MCF 10A (cell line): ENCODE measurements at regions not wholly inside any gene's neighbourhood (a gene's known extent, or its start where the extent isn't known, plus 50 kb on each side); places are given as distances from the start of the nearest gene placed in this dataset.

Experiments used
- BruUV-seq: library from RNA; stranded (reverse); fragments of 400-500 nt; replicated peaks from 2 replicates; lab custom pipeline; 2021; lab: Mats Ljungman, UMichigan
- CTCF ChIA-PET: fragments of 300-600 bp; sonication (Branson Sonifier 250); formaldehyde crosslinking; extraction: SDS; loops from one replicate; lab custom pipeline; 2021; ENCODE audit warnings: antibody characterized with exemption, inconsistent platforms; lab: Yijun Ruan, JAX
- POLR2A ChIA-PET: fragments of 300-600, 350-650 bp; sonication (Branson Sonifier 250); formaldehyde crosslinking; extraction: SDS; loops from one replicate; lab custom pipeline; 2020; ENCODE audit warnings: antibody characterized with exemption, inconsistent platforms; lab: Yijun Ruan, JAX
- DNase-seq: peaks from one replicate; pipeline ENCODE4 v3.0.0-alpha.2; 2018; ENCODE audit not compliant: unreplicated experiment
- H3K27ac Mint-ChIP-seq: one replicate; pipeline ENCODE4 v1.8.0; 2022; ENCODE audit warnings: mild to moderate bottlenecking, low read depth, mixed read lengths; ENCODE audit not compliant: unreplicated experiment
- H3K27me3 Mint-ChIP-seq: one replicate; pipeline ENCODE4 v1.8.0; 2022; ENCODE audit warnings: mixed read lengths; ENCODE audit not compliant: insufficient read depth, unreplicated experiment
- H3K36me3 Mint-ChIP-seq: one replicate; pipeline ENCODE4 v1.8.0; 2022; ENCODE audit warnings: mild to moderate bottlenecking, moderate library complexity, mixed read lengths; ENCODE audit not compliant: insufficient read depth, unreplicated experiment
- H3K4me1 Mint-ChIP-seq: one replicate; pipeline ENCODE4 v1.8.0; 2022; ENCODE audit warnings: mixed read lengths; ENCODE audit not compliant: insufficient read depth, unreplicated experiment
- H3K4me3 Mint-ChIP-seq: one replicate; pipeline ENCODE4 v1.8.0; 2022; ENCODE audit warnings: mild to moderate bottlenecking, moderate library complexity, mixed read lengths; ENCODE audit not compliant: unreplicated experiment
- H3K9me3 Mint-ChIP-seq: one replicate; pipeline ENCODE4 v1.8.0; 2022; ENCODE audit warnings: mixed read lengths; ENCODE audit not compliant: unreplicated experiment
- CTCF ChIP-seq: fragments of 200-600 bp; IDR thresholded peaks from one replicate; pipeline ENCODE4 v1.8.0; 2022; ENCODE audit warnings: antibody characterized with exemption, mild to moderate bottlenecking; ENCODE audit not compliant: unreplicated experiment
- intact Hi-C: fragments of 100-400 bp; cut with micrococcal nuclease; formaldehyde crosslinking; loops from 2 replicates; pipeline ENCODE4 v1.14.1; 2022

- no peak overlapping the region for H3K27ac Mint-ChIP-seq
- no peaks in the 10 kb centered on the region for H3K4me1 Mint-ChIP-seq
- H3K4me3 Mint-ChIP-seq, result no peak overlapping the region
- TF ChIP-seq CTCF, result no peak
- CTCF ChIA-PET, result no interaction called here
- DNase-seq, result peak; percentile 5
- no TSS peak for BruUV-seq
- POLR2A ChIA-PET, result no interaction called here
- intact Hi-C loops, result no loop called here
- no peaks in the 10 kb centered on the region for H3K9me3 Mint-ChIP-seq
- H3K27me3 Mint-ChIP-seq, result no peaks in the 10 kb centered on the region
- no peaks in the 10 kb centered on the region for H3K36me3 Mint-ChIP-seq
Measured at GRCh38 chr1:71157151-71157550, 76.3 kb upstream of the ZRANB2 start.

DNA sequence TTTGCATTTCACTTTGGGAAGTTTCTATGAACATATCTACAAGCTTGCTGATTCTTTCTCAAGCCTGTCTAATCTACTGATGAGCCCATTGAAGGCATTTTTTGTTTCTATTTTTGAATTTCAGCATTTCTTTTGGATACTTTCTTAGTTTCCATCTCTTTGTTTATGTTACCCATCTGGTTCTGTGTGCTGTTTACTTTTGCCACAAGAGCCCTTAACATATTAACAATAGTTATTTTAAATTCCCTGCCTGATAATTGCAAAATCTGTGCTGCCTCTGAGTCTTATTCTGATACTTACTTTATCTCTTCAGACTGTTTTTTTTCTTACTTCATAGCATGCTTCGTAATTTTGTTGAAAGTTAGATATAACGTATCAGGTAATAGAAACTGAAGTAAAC is 75.8 kb upstream of the ZRANB2 start:
- no peaks in the 10 kb centered on the region for H3K9me3 Mint-ChIP-seq
- intact Hi-C loops, result no loop called here
- no TSS peak for BruUV-seq

GRCh38 chr1:71154429-71154828 is 73.6 kb upstream of the ZRANB2 start:
- no peaks in the 10 kb centered on the region for H3K9me3 Mint-ChIP-seq
- H3K36me3 Mint-ChIP-seq, result no peaks in the 10 kb centered on the region
- BruUV-seq, result no TSS peak
- no peaks in the 10 kb centered on the region for H3K4me1 Mint-ChIP-seq
- no peak for TF ChIP-seq CTCF
- intact Hi-C loops, result no loop called here
- H3K4me3 Mint-ChIP-seq, result no peak overlapping the region
- H3K27ac Mint-ChIP-seq, result no peak overlapping the region
- ChIA-PET POLR2A (no interaction called here), CTCF (no interaction called here)
- no peak for DNase-seq
- H3K27me3 Mint-ChIP-seq, result no peaks in the 10 kb centered on the region

More for the DNA sequence above, 75.8 kb upstream of the ZRANB2 start:
- H3K4me3 Mint-ChIP-seq, result no peak overlapping the region
- POLR2A ChIA-PET, result no interaction called here
- no peak for DNase-seq
- H3K4me1 Mint-ChIP-seq, result no peaks in the 10 kb centered on the region
- TF ChIP-seq CTCF, result no peak
- CTCF ChIA-PET, result interaction anchor here (0.6 to 1.2 kb wide), 2 partner anchors 40 to 1318 kb away, joined by 3 to 4 read pairs; no protein-coding TSS in a partner anchor
- no peaks in the 10 kb centered on the region for H3K27me3 Mint-ChIP-seq
- H3K36me3 Mint-ChIP-seq, result no peaks in the 10 kb centered on the region
- H3K27ac Mint-ChIP-seq, result no peak overlapping the region

DNA sequence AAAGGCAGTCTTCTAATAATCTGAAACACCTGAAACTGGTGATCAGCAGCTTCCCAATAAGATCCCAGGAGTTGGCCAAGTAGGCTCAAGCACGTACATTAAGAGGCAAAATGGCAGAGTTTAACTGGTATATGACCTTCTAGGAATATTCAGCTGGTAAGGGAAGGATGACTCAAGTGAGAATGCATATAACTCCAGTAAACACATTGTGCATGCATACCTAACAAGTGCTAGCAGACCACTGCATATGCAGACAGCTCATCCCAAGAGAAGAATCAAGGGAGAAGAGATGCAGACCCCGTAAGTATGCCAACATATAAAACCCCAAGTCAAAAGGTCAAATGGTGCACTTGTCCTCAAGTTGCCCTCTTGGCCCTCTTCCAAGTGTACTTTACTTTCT is 73.0 kb upstream of the ZRANB2 start:
- BruUV-seq, result no TSS peak
- POLR2A ChIA-PET, result no interaction called here

More for the DNA sequence above, 73.0 kb upstream of the ZRANB2 start:
- Mint-ChIP-seq H3K27ac (no peak overlapping the region), H3K27me3 (no peaks in the 10 kb centered on the region), H3K9me3 (no peaks in the 10 kb centered on the region), H3K4me1 (no peaks in the 10 kb centered on the region), H3K36me3 (no peaks in the 10 kb centered on the region), H3K4me3 (no peak overlapping the region)
- intact Hi-C loops, result no loop called here
- DNase-seq, result no peak
- no peak for TF ChIP-seq CTCF
- CTCF ChIA-PET, result no interaction called here
